ENCODE measurements at regions not wholly inside any gene's neighbourhood (a gene's known extent, or its start where the extent isn't known, plus 50 kb on each side); places are given as distances from the start of the nearest gene placed in this dataset.

GRCh38 chr2:39925312-39925711 lies 146.3 kb upstream of the THUMPD2 start (continued):
- TF ChIP-seq, protein P1, sequence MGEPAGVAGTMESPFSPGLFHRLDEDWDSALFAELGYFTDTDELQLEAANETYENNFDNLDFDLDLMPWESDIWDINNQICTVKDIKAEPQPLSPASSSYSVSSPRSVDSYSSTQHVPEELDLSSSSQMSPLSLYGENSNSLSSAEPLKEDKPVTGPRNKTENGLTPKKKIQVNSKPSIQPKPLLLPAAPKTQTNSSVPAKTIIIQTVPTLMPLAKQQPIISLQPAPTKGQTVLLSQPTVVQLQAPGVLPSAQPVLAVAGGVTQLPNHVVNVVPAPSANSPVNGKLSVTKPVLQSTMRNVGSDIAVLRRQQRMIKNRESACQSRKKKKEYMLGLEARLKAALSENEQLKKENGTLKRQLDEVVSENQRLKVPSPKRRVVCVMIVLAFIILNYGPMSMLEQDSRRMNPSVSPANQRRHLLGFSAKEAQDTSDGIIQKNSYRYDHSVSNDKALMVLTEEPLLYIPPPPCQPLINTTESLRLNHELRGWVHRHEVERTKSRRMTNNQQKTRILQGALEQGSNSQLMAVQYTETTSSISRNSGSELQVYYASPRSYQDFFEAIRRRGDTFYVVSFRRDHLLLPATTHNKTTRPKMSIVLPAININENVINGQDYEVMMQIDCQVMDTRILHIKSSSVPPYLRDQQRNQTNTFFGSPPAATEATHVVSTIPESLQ (CRISPR knock-in tag; IDR thresholded peaks at IDR 0.05): no peak
- TF ChIP-seq E2F4 (CRISPR knock-in tag; IDR thresholded peaks at IDR 0.05; ENCODE audit: borderline replicate concordance, low read depth): no peak
- TF ChIP-seq JUN (CRISPR knock-in tag; IDR thresholded peaks at IDR 0.05): no peak
- TF ChIP-seq TEAD4 (CRISPR knock-in tag; IDR thresholded peaks at IDR 0.05): no peak
- no peak for TF ChIP-seq IRF2 (CRISPR knock-in tag; IDR thresholded peaks at IDR 0.05; ENCODE audit: borderline replicate concordance, low read depth)
- no peak for TF ChIP-seq NFE2L1 (CRISPR knock-in tag; IDR thresholded peaks at IDR 0.05)

GRCh38 chr2:39923455-39923854 lies 144.4 kb upstream of the THUMPD2 start:
- no peak overlapping the region for H3K4me3 Mint-ChIP-seq
- CTCF ChIA-PET: interaction anchor here (1.1 to 3.7 kb wide), 2 partner anchors 9 to 220 kb away, joined by 3 to 19 read pairs; no protein-coding TSS in a partner anchor
- POLR2A ChIA-PET: no interaction called here
- TF ChIP-seq MXD4 (CRISPR knock-in tag; IDR thresholded peaks at IDR 0.05; ENCODE audit: borderline replicate concordance): no peak
- no peak for TF ChIP-seq OVOL2 (CRISPR knock-in tag; IDR thresholded peaks at IDR 0.05; ENCODE audit: borderline replicate concordance)
- no peak for TF ChIP-seq HMGA2 (CRISPR knock-in tag; IDR thresholded peaks at IDR 0.05)
- no peak for TF ChIP-seq IRF2 (CRISPR knock-in tag; IDR thresholded peaks at IDR 0.05; ENCODE audit: borderline replicate concordance, low read depth)
- TF ChIP-seq NR1H2 (CRISPR knock-in tag; IDR thresholded peaks at IDR 0.05): no peak
- no peak for TF ChIP-seq ZNF281 (CRISPR knock-in tag; IDR thresholded peaks at IDR 0.05)
- TF ChIP-seq, protein P2, sequence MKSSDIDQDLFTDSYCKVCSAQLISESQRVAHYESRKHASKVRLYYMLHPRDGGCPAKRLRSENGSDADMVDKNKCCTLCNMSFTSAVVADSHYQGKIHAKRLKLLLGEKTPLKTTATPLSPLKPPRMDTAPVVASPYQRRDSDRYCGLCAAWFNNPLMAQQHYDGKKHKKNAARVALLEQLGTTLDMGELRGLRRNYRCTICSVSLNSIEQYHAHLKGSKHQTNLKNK (CRISPR knock-in tag; IDR thresholded peaks at IDR 0.05): no peak
- no peak for TF ChIP-seq ZNF423 (CRISPR knock-in tag; IDR thresholded peaks at IDR 0.05)
- no peak for TF ChIP-seq MYBL2 (CRISPR knock-in tag; IDR thresholded peaks at IDR 0.05)
- no peak for TF ChIP-seq NR3C1 (CRISPR knock-in tag; conservative IDR thresholded peaks at IDR 0.05; ENCODE audit: low read depth)
- no peak for TF ChIP-seq ZNF121 (CRISPR knock-in tag; IDR thresholded peaks at IDR 0.05)
- no peak for TF ChIP-seq RELA (CRISPR knock-in tag; IDR thresholded peaks at IDR 0.05; ENCODE audit: borderline replicate concordance)
- no peak for TF ChIP-seq EMX1 (CRISPR knock-in tag; IDR thresholded peaks at IDR 0.05)
- no peak for TF ChIP-seq SMAD4 (CRISPR knock-in tag; IDR thresholded peaks at IDR 0.05)
- TF ChIP-seq, protein P3, sequence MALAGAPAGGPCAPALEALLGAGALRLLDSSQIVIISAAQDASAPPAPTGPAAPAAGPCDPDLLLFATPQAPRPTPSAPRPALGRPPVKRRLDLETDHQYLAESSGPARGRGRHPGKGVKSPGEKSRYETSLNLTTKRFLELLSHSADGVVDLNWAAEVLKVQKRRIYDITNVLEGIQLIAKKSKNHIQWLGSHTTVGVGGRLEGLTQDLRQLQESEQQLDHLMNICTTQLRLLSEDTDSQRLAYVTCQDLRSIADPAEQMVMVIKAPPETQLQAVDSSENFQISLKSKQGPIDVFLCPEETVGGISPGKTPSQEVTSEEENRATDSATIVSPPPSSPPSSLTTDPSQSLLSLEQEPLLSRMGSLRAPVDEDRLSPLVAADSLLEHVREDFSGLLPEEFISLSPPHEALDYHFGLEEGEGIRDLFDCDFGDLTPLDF (CRISPR knock-in tag; IDR thresholded peaks at IDR 0.05): no peak
- TF ChIP-seq, protein P4, sequence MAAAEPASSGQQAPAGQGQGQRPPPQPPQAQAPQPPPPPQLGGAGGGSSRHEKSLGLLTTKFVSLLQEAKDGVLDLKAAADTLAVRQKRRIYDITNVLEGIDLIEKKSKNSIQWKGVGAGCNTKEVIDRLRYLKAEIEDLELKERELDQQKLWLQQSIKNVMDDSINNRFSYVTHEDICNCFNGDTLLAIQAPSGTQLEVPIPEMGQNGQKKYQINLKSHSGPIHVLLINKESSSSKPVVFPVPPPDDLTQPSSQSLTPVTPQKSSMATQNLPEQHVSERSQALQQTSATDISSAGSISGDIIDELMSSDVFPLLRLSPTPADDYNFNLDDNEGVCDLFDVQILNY (CRISPR knock-in tag; IDR thresholded peaks at IDR 0.05): no peak
- TF ChIP-seq SMAD3 (CRISPR knock-in tag; IDR thresholded peaks at IDR 0.05; ENCODE audit: borderline replicate concordance): no peak
- TF ChIP-seq CREM (CRISPR knock-in tag; IDR thresholded peaks at IDR 0.05): no peak
- TF ChIP-seq TCF7 (CRISPR knock-in tag; IDR thresholded peaks at IDR 0.05; ENCODE audit: low read depth): no peak
- H3K36me3 Mint-ChIP-seq: no peaks in the 10 kb centered on the region
- no peak overlapping the region for H3K27ac Mint-ChIP-seq
- H3K9me3 Mint-ChIP-seq: no peaks in the 10 kb centered on the region; the same call in 1 of the 2 replicates
- DNase-seq (ENCODE audit: low spot score) (no peak), ATAC-seq (peak; percentile 58)
- peaks cover 36% of the 10 kb centered on the region for H3K4me1 Mint-ChIP-seq
- H3K27me3 Mint-ChIP-seq (ENCODE audit: low read depth): no peaks in the 10 kb centered on the region

Measured in WTC11 (cell line).